H1 (cell line): ENCODE measurements at regions not wholly inside any gene's neighbourhood (a gene's known extent, or its start where the extent isn't known, plus 50 kb on each side); places are given as distances from the start of the nearest gene placed in this dataset.

Source experiments
- CREB1 ChIP-seq: IDR thresholded peaks from 2 replicates; pipeline ENCODE4 v1.6.1; 2012; ENCODE audit warnings: inconsistent platforms
- RBBP5 ChIP-seq: IDR thresholded peaks from 2 replicates; pipeline ENCODE4 v1.7.1; 2012; ENCODE audit warnings: low read depth, mild to moderate bottlenecking, inconsistent platforms, low read length, moderate library complexity, borderline replicate concordance
- RFX5 ChIP-seq: IDR thresholded peaks from 2 replicates; pipeline ENCODE4 v1.6.1; 2011; ENCODE audit warnings: low read depth, low read length, improper control_type of control experiment, borderline replicate concordance

DNA sequence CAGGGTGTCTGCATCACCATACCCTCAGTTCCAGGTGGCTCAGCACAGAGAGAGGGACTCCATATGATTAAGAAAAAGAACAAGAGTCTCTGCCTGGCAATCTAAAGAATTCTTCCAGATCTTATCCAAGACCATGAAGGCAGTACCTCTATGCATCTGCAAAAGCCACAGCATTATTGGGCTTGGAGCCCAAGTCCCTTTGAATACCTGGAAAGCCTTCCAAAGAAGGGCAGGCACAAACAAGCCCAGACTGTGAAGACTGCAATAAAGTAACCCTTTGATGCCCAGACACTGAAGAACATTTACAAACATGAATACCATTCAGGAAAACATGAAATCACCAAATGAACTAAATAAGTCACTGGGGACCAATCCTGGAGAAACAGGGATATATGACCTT, 60.9 kb upstream of the DIPK2A start (continued):
- TF ChIP-seq CREB1 (no peak), RFX5 (no peak), RBBP5 (no peak)
